MM.1S (cell line): ENCODE measurements at regions not wholly inside any gene's neighbourhood (a gene's known extent, or its start where the extent isn't known, plus 50 kb on each side); places are given as distances from the start of the nearest gene placed in this dataset.

Source experiments
- DNase-seq: peaks from one replicate; pipeline ENCODE4 v3.0.0-alpha.2; 2015
- H2AFZ ChIP-seq: fragments of 300-600 bp; sonication (generic); 2 replicates; pipeline ENCODE4 v1.6.0; 2016; ENCODE audit warnings: antibody characterized with exemption, low read length
- H3F3A ChIP-seq: fragments of 300-600 bp; sonication (generic); 2 replicates; pipeline ENCODE4 v1.6.1; 2016; ENCODE audit warnings: mild to moderate bottlenecking, antibody characterized with exemption, low read length, moderate library complexity, mixed read lengths; ENCODE audit not compliant: insufficient read depth
- H3K27ac ChIP-seq: fragments of 300-600 bp; sonication (generic); 2 replicates; pipeline ENCODE4 v1.5.1; 2016; ENCODE audit warnings: mild to moderate bottlenecking, low read length
- H3K27me3 ChIP-seq: fragments of 300-600 bp; sonication (generic); replicated peaks from 2 replicates; pipeline ENCODE4 v1.6.0; 2016; ENCODE audit warnings: low read length; ENCODE audit not compliant: insufficient read depth
- H3K36me3 ChIP-seq: fragments of 300-600 bp; sonication (generic); replicated peaks from 2 replicates; pipeline ENCODE4 v1.6.1; 2016; ENCODE audit warnings: mild to moderate bottlenecking, low read length, mixed read lengths; ENCODE audit not compliant: insufficient read depth
- H3K4me1 ChIP-seq: fragments of 300-600 bp; sonication (generic); 2 replicates; pipeline ENCODE4 v1.6.1; 2016; ENCODE audit warnings: low read length, mixed read lengths
- H3K4me2 ChIP-seq: fragments of 300-600 bp; sonication (generic); 2 replicates; pipeline ENCODE4 v1.6.0; 2016; ENCODE audit warnings: low read depth, low read length
- H3K4me3 ChIP-seq: fragments of 300-600 bp; sonication (generic); 2 replicates; pipeline ENCODE4 v1.5.1; 2016; ENCODE audit warnings: low read length, mixed read lengths
- H3K79me2 ChIP-seq: fragments of 300-600 bp; sonication (generic); 2 replicates; pipeline ENCODE4 v1.6.1; 2016; ENCODE audit warnings: mixed run types, low read length, mixed read lengths
- H3K9ac ChIP-seq: fragments of 300-600 bp; sonication (generic); 2 replicates; pipeline ENCODE4 v1.6.1; 2016; ENCODE audit warnings: low read length, mixed read lengths
- H3K9me2 ChIP-seq: fragments of 300-600 bp; sonication (generic); replicated peaks from 2 replicates; pipeline ENCODE4 v1.6.1; 2016; ENCODE audit warnings: mild to moderate bottlenecking, low read length, mixed read lengths; ENCODE audit not compliant: insufficient read depth
- H3K9me3 ChIP-seq: fragments of 300-600 bp; sonication (generic); replicated peaks from 2 replicates; pipeline ENCODE4 v1.6.1; 2016; ENCODE audit warnings: mild to moderate bottlenecking, low read length, mixed read lengths; ENCODE audit not compliant: insufficient read depth
- H4K20me1 ChIP-seq: fragments of 300-600 bp; sonication (generic); 2 replicates; pipeline ENCODE4 v1.6.1; 2016; ENCODE audit warnings: mild to moderate bottlenecking, low read length, moderate library complexity, mixed read lengths; ENCODE audit not compliant: insufficient read depth
- CTCF ChIP-seq: fragments of 300-600 bp; sonication (generic); IDR thresholded peaks from 2 replicates; pipeline ENCODE4 v1.5.1; 2016; ENCODE audit warnings: antibody characterized with exemption, low read length, mixed read lengths
- EZH2 ChIP-seq: fragments of 300-600 bp; sonication (generic); optimal IDR thresholded peaks from 2 replicates; pipeline ENCODE3; 2017; ENCODE audit warnings: low read depth, mild to moderate bottlenecking, antibody characterized with exemption, low read length, mixed read lengths
- EZH2phosphoT487 ChIP-seq: fragments of 300-600 bp; sonication (generic); IDR thresholded peaks from 2 replicates; pipeline ENCODE4 v1.6.1; 2018; ENCODE audit warnings: antibody characterized with exemption, low read length

- Histone ChIP-seq H3K4me1 (no peaks in the 10 kb centered on the region), H3K27me3 (no peaks in the 10 kb centered on the region), H3K27ac (no peak overlapping the region), H4K20me1 (no peaks in the 10 kb centered on the region), H3K9ac (no peak overlapping the region), H3K36me3 (no peaks in the 10 kb centered on the region), H3K9me2 (no peaks in the 10 kb centered on the region), H3K4me2 (no peak overlapping the region), H2AFZ (no peak overlapping the region), H3K4me3 (no peak overlapping the region), H3F3A (no peaks in the 10 kb centered on the region), H3K9me3 (no peaks in the 10 kb centered on the region), H3K79me2 (no peaks in the 10 kb centered on the region)
- TF ChIP-seq EZH2 (no peak), EZH2phosphoT487 (no peak), CTCF (no peak)
- no peak for DNase-seq
Measured at GRCh38 chr13:103356226-103356864, 290.1 kb upstream of the SLC10A2 start.

GRCh38 chr13:103354171-103354570, 288.0 kb upstream of the SLC10A2 start:
- H3K4me2 ChIP-seq = no peak overlapping the region
- H3K27me3 ChIP-seq = no peaks in the 10 kb centered on the region
- H3K27ac ChIP-seq = no peak overlapping the region
- no peak overlapping the region for H3K4me3 ChIP-seq
- no peak for DNase-seq
- H3K36me3 ChIP-seq = no peaks in the 10 kb centered on the region
- TF ChIP-seq EZH2phosphoT487 (no peak), EZH2 (no peak), CTCF (no peak)
- no peaks in the 10 kb centered on the region for H3F3A ChIP-seq
- no peaks in the 10 kb centered on the region for H3K9me3 ChIP-seq
- H3K9me2 ChIP-seq = no peaks in the 10 kb centered on the region
- H4K20me1 ChIP-seq = no peaks in the 10 kb centered on the region
- no peak overlapping the region for H3K9ac ChIP-seq
- no peak overlapping the region for H2AFZ ChIP-seq
- no peaks in the 10 kb centered on the region for H3K79me2 ChIP-seq
- H3K4me1 ChIP-seq = no peaks in the 10 kb centered on the region

- Histone ChIP-seq H2AFZ (no peak overlapping the region), H3F3A (no peaks in the 10 kb centered on the region), H3K9me3 (no peaks in the 10 kb centered on the region), H3K27ac (no peak overlapping the region), H4K20me1 (no peaks in the 10 kb centered on the region), H3K4me2 (no peak overlapping the region), H3K4me1 (no peaks in the 10 kb centered on the region), H3K79me2 (no peaks in the 10 kb centered on the region), H3K36me3 (no peaks in the 10 kb centered on the region), H3K9me2 (no peaks in the 10 kb centered on the region), H3K4me3 (no peak overlapping the region), H3K27me3 (no peaks in the 10 kb centered on the region), H3K9ac (no peak overlapping the region)
- DNase-seq = no peak
- no peak for TF ChIP-seq CTCF
- no peak for TF ChIP-seq EZH2
- no peak for TF ChIP-seq EZH2phosphoT487
Measured at GRCh38 chr13:103351035-103351828, 285.0 kb upstream of the SLC10A2 start.
